ENCODE measurements at regions not wholly inside any gene's neighbourhood (a gene's known extent, or its start where the extent isn't known, plus 50 kb on each side); places are given as distances from the start of the nearest gene placed in this dataset.

GRCh38 chr6:106035655-106036054, 50.5 kb upstream of the PRDM1 start:
- Histone ChIP-seq H3K4me3 (no peak overlapping the region), H3K9me3 (no peaks in the 10 kb centered on the region), H3K36me3 (ENCODE audit: low read depth) (no peaks in the 10 kb centered on the region), H3K4me1 (ENCODE audit: low read depth) (no peaks in the 10 kb centered on the region)
- ATAC-seq (no peak), DNase-seq (no peak)
- TF ChIP-seq CTCF (IDR thresholded peaks at IDR 0.05), result no peak
- intact Hi-C loops (cut with DNase I, micrococcal nuclease), result no loop called here

GRCh38 chr6:106033806-106034205, 52.3 kb upstream of the PRDM1 start:
- Histone ChIP-seq H3K4me3 (no peak overlapping the region), H3K4me1 (ENCODE audit: low read depth) (no peaks in the 10 kb centered on the region), H3K36me3 (ENCODE audit: low read depth) (no peaks in the 10 kb centered on the region), H3K9me3 (no peaks in the 10 kb centered on the region)
- no peak for TF ChIP-seq CTCF (IDR thresholded peaks at IDR 0.05)
- no peak for DNase-seq
- ATAC-seq, result no peak
- intact Hi-C loops (cut with DNase I, micrococcal nuclease), result no loop called here

- no peaks in the 10 kb centered on the region for H3K4me1 ChIP-seq (ENCODE audit: low read depth)
- H3K4me3 ChIP-seq, result no peak overlapping the region
- DNase-seq (no peak), ATAC-seq (no peak)
- no peaks in the 10 kb centered on the region for H3K36me3 ChIP-seq (ENCODE audit: low read depth)
- intact Hi-C loops (cut with DNase I, micrococcal nuclease), result no loop called here
- H3K9me3 ChIP-seq, result no peaks in the 10 kb centered on the region
- TF ChIP-seq CTCF (IDR thresholded peaks at IDR 0.05), result no peak
Measured at GRCh38 chr6:106027758-106028157, 58.4 kb upstream of the PRDM1 start.

GRCh38 chr6:106026748-106027715, 59.1 kb upstream of the PRDM1 start:
- Histone ChIP-seq H3K4me1 (ENCODE audit: low read depth) (no peaks in the 10 kb centered on the region), H3K4me3 (no peak overlapping the region), H3K9me3 (no peaks in the 10 kb centered on the region), H3K36me3 (ENCODE audit: low read depth) (no peaks in the 10 kb centered on the region)
- DNase-seq, result peak in 1 of 3 donors; percentile 22
- TF ChIP-seq CTCF (IDR thresholded peaks at IDR 0.05), result no peak
- intact Hi-C loops (cut with DNase I, micrococcal nuclease), result no loop called here
- ATAC-seq, result no peak

GRCh38 chr6:106025655-106026054, 60.5 kb upstream of the PRDM1 start:
- no peaks in the 10 kb centered on the region for H3K9me3 ChIP-seq
- no peak for TF ChIP-seq CTCF (IDR thresholded peaks at IDR 0.05)
- H3K4me1 ChIP-seq (ENCODE audit: low read depth), result no peaks in the 10 kb centered on the region
- H3K36me3 ChIP-seq (ENCODE audit: low read depth), result no peaks in the 10 kb centered on the region
- ATAC-seq, result no peak
- no peak for DNase-seq
- intact Hi-C loops (cut with DNase I, micrococcal nuclease), result no loop called here
- H3K4me3 ChIP-seq, result no peak overlapping the region

Measured in mucosa of descending colon (tissue), 3 donors.